Keratinocyte (primary cell): ENCODE measurements at regions not wholly inside any gene's neighbourhood (a gene's known extent, or its start where the extent isn't known, plus 50 kb on each side); places are given as distances from the start of the nearest gene placed in this dataset.

Source experiments
- DNase-seq: peaks from one replicate; pipeline ENCODE4 v3.0.0-alpha.2; 2011; ENCODE audit warnings: low read depth, missing footprints, low spot score
- FAIRE-seq: peaks from 2 replicates; lab custom pipeline; 2011; peaks lifted over from hg19 to GRCh38; lab: Jason Lieb, UNC
- H2AFZ ChIP-seq: 2 replicates; pipeline ENCODE4 v1.6.0; 2012; ENCODE audit warnings: low read length, control low read depth, inconsistent platforms; ENCODE audit not compliant: control insufficient read depth
- H3K27ac ChIP-seq: 2 replicates; pipeline ENCODE4 v1.5.1; 2011; ENCODE audit warnings: low read length; ENCODE audit not compliant: control insufficient read depth, insufficient read depth
- H3K27me3 ChIP-seq: 3 replicates; pipeline ENCODE4 v1.6.0; 2011; ENCODE audit warnings: low read length; ENCODE audit not compliant: control insufficient read depth, insufficient read depth; ENCODE audit errors: extremely low read depth
- H3K36me3 ChIP-seq, 2 experiments: 2 replicates in 1 of 2; 3 replicates in 1 of 2; pipeline ENCODE4 v1.5.1; 2011; ENCODE audit warnings: low read length in 2 of 2, mild to moderate bottlenecking in 1 of 2; ENCODE audit not compliant: control insufficient read depth in 2 of 2, insufficient read depth in 2 of 2; ENCODE audit errors: extremely low read depth in 1 of 2
- H3K4me1 ChIP-seq: 3 replicates; pipeline ENCODE4 v1.5.1; 2011; ENCODE audit warnings: low read length; ENCODE audit not compliant: control insufficient read depth, insufficient read depth; ENCODE audit errors: extremely low read depth
- H3K4me2 ChIP-seq: 3 replicates; pipeline ENCODE4 v1.6.0; 2011; ENCODE audit warnings: low read depth, low read length; ENCODE audit not compliant: control insufficient read depth, insufficient read depth; ENCODE audit errors: extremely low read depth
- H3K4me3 ChIP-seq, 3 experiments: fragments of 200-600 bp in 1 of 3; sonication (generic) in 1 of 3; 2 replicates in 2 of 3; 3 replicates in 1 of 3; pipeline ENCODE4 v1.5.1; 2011 to 2016; ENCODE audit warnings: low read length in 3 of 3, mild to moderate bottlenecking in 3 of 3, control low read depth in 2 of 3, inconsistent platforms in 1 of 3, low read depth in 1 of 3, mixed read lengths in 1 of 3, mixed run types in 1 of 3, moderate library complexity in 1 of 3; ENCODE audit not compliant: control insufficient read depth in 2 of 3, insufficient read depth in 2 of 3; ENCODE audit errors: extremely low read depth in 1 of 3
- H3K79me2 ChIP-seq: 2 replicates; pipeline ENCODE4 v1.6.0; 2012; ENCODE audit warnings: low read length; ENCODE audit not compliant: control insufficient read depth, insufficient read depth
- H3K9ac ChIP-seq: 3 replicates; pipeline ENCODE4 v1.6.0; 2011; ENCODE audit warnings: low read length; ENCODE audit not compliant: control insufficient read depth, insufficient read depth; ENCODE audit errors: extremely low read depth
- H3K9me1 ChIP-seq: 3 replicates; pipeline ENCODE4 v1.6.0; 2011; ENCODE audit warnings: low read length; ENCODE audit not compliant: control insufficient read depth, insufficient read depth; ENCODE audit errors: extremely low read depth
- H3K9me3 ChIP-seq: 2 replicates; pipeline ENCODE4 v1.5.1; 2012; ENCODE audit warnings: low read depth, low read length; ENCODE audit not compliant: control insufficient read depth
- H4K20me1 ChIP-seq: 3 replicates; pipeline ENCODE4 v1.6.0; 2011; ENCODE audit warnings: low read length; ENCODE audit not compliant: control insufficient read depth, insufficient read depth; ENCODE audit errors: extremely low read depth
- CTCF ChIP-seq, 3 experiments: IDR thresholded peaks in 1 of 3; conservative IDR thresholded peaks in 1 of 3; optimal IDR thresholded peaks in 1 of 3; 2 replicates in 2 of 3; 3 replicates in 1 of 3; pipeline versions ENCODE3 to v1.5.1; 2011; ENCODE audit warnings: low read length in 3 of 3, mild to moderate bottlenecking in 3 of 3, moderate library complexity in 2 of 3, control low read depth in 1 of 3, inconsistent platforms in 1 of 3; ENCODE audit not compliant: insufficient read depth in 2 of 3; ENCODE audit errors: extremely low read depth in 1 of 3
- EZH2 ChIP-seq: IDR thresholded peaks from one replicate; pipeline ENCODE4 v1.6.1; 2012; ENCODE audit warnings: inconsistent platforms, mild to moderate bottlenecking, low read length, moderate library complexity
- dilution Hi-C: fragments of 300-500 bp; cut with MboI; formaldehyde crosslinking; loops from one replicate; pipeline ENCODE4 v1.7.0; 2020; ENCODE audit warnings: low sequenced_read_pairs; ENCODE audit not compliant: extremely low pct_ligation_motif_present

GRCh38 chr4:59369229-59369628, 1830.9 kb upstream of the ADGRL3 start:
- FAIRE-seq: no peak
- DNase-seq: no peak
- no peaks in the 10 kb centered on the region for H3K79me2 ChIP-seq
- H4K20me1 ChIP-seq: no peaks in the 10 kb centered on the region
- H3K4me2 ChIP-seq: no peak overlapping the region
- H3K4me3 ChIP-seq: no peak overlapping the region
- no peak overlapping the region for H3K9ac ChIP-seq
- no peaks in the 10 kb centered on the region for H3K36me3 ChIP-seq
- H3K27ac ChIP-seq: no peak overlapping the region
- no peak for TF ChIP-seq CTCF (optimal IDR thresholded peaks at IDR 0.05 in 1 of 3, IDR thresholded peaks at IDR 0.05 in 1 of 3, conservative IDR thresholded peaks at IDR 0.05 in 1 of 3; ENCODE audit: extremely low read depth in 1 of 3, insufficient read depth in 2 of 3, low read length in 3 of 3)
- TF ChIP-seq EZH2: no peak
- dilution Hi-C loops: no loop called here
- no peaks in the 10 kb centered on the region for H3K4me1 ChIP-seq
- H2AFZ ChIP-seq: no peak overlapping the region
- no peaks in the 10 kb centered on the region for H3K9me1 ChIP-seq
- H3K27me3 ChIP-seq: no peaks in the 10 kb centered on the region
- H3K9me3 ChIP-seq: no peaks in the 10 kb centered on the region

- Histone ChIP-seq H3K9ac (no peak overlapping the region), H3K27me3 (no peaks in the 10 kb centered on the region), H3K9me1 (no peaks in the 10 kb centered on the region), H2AFZ (no peak overlapping the region), H3K36me3 (no peaks in the 10 kb centered on the region), H3K4me1 (no peaks in the 10 kb centered on the region), H4K20me1 (no peaks in the 10 kb centered on the region), H3K4me2 (no peak overlapping the region), H3K27ac (no peak overlapping the region), H3K79me2 (no peaks in the 10 kb centered on the region), H3K9me3 (no peaks in the 10 kb centered on the region), H3K4me3 (no peak overlapping the region)
- FAIRE-seq (no peak), DNase-seq (no peak)
- TF ChIP-seq EZH2: no peak
- no peak for TF ChIP-seq CTCF (optimal IDR thresholded peaks at IDR 0.05 in 1 of 3, IDR thresholded peaks at IDR 0.05 in 1 of 3, conservative IDR thresholded peaks at IDR 0.05 in 1 of 3; ENCODE audit: extremely low read depth in 1 of 3, insufficient read depth in 2 of 3, low read length in 3 of 3)
- dilution Hi-C loops: no loop called here
These were observed 1825.7 kb upstream of the ADGRL3 start for GRCh38 chr4:59374416-59374815.
